ENCODE measurements at regions not wholly inside any gene's neighbourhood (a gene's known extent, or its start where the extent isn't known, plus 50 kb on each side); places are given as distances from the start of the nearest gene placed in this dataset.

- Histone ChIP-seq H3K27me3 (ENCODE audit: control insufficient read depth, insufficient read depth, low read length) (no peaks in the 10 kb centered on the region), H3K27ac (ENCODE audit: low read depth, low read length) (no peak overlapping the region), H3K4me3 (ENCODE audit: low read depth, low read length) (no peak overlapping the region), H3K4me1 (ENCODE audit: control insufficient read depth, insufficient read depth, low read length) (no peaks in the 10 kb centered on the region), H3K36me3 (ENCODE audit: control insufficient read depth, insufficient read depth, low read length) (no peaks in the 10 kb centered on the region), H3K9me3 (ENCODE audit: control insufficient read depth, insufficient read depth, low read length) (peaks cover 6% of the 10 kb centered on the region)
- WGBS (ENCODE audit: insufficient coverage) = 86% methylated on average over 1 of the region's 1 CpG
- no peak for DNase-seq (ENCODE audit: low read depth in 4 of 6, low spot score in 6 of 6)
These were observed 295.3 kb downstream of the MAP2K4 start for GRCh38 chr17:12316021-12316420.

GRCh38 chr17:12318571-12319266, 298.0 kb downstream of the MAP2K4 start:
- DNase-seq (ENCODE audit: low read depth in 4 of 6, low spot score in 6 of 6) = no peak
- Histone ChIP-seq H3K27ac (ENCODE audit: low read depth, low read length) (no peak overlapping the region), H3K36me3 (ENCODE audit: control insufficient read depth, insufficient read depth, low read length) (no peaks in the 10 kb centered on the region), H3K27me3 (ENCODE audit: control insufficient read depth, insufficient read depth, low read length) (no peaks in the 10 kb centered on the region), H3K4me3 (ENCODE audit: low read depth, low read length) (no peak overlapping the region), H3K9me3 (ENCODE audit: control insufficient read depth, insufficient read depth, low read length) (no peaks in the 10 kb centered on the region), H3K4me1 (ENCODE audit: control insufficient read depth, insufficient read depth, low read length) (no peaks in the 10 kb centered on the region)
- WGBS (ENCODE audit: insufficient coverage) = 87% methylated on average over 3 of the region's 9 CpGs

GRCh38 chr17:12320286-12320685, 299.6 kb downstream of the MAP2K4 start:
- Histone ChIP-seq H3K4me3 (ENCODE audit: low read depth, low read length) (no peak overlapping the region), H3K36me3 (ENCODE audit: control insufficient read depth, insufficient read depth, low read length) (no peaks in the 10 kb centered on the region), H3K27me3 (ENCODE audit: control insufficient read depth, insufficient read depth, low read length) (no peaks in the 10 kb centered on the region), H3K4me1 (ENCODE audit: control insufficient read depth, insufficient read depth, low read length) (no peaks in the 10 kb centered on the region), H3K9me3 (ENCODE audit: control insufficient read depth, insufficient read depth, low read length) (no peaks in the 10 kb centered on the region), H3K27ac (ENCODE audit: low read depth, low read length) (no peak overlapping the region)
- no peak for DNase-seq (ENCODE audit: low read depth in 4 of 6, low spot score in 6 of 6)
- WGBS (ENCODE audit: insufficient coverage) = 83% methylated on average over 3 of the region's 4 CpGs

DNA sequence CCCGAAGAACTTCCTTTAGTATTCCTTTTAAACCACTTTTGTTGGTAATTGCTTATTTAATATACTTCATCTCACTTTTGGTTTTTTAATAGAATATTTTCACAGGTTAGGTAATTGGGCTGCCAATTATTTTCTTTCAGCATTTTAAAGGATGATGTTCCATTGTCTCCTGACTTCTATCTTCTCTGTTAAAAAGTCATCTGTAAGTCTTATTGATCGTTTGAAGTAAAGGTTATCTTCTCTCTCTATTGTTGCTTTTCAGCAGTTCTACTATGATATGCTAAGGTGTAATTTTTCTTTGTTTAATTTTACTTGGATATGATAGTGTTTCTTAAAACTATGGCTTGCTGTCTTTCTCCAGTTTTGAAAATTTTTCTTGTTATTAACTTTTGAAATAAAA, 307.5 kb downstream of the MAP2K4 start:
- H3K9me3 ChIP-seq (ENCODE audit: control insufficient read depth, insufficient read depth, low read length) = peaks cover 2% of the 10 kb centered on the region
- WGBS (ENCODE audit: insufficient coverage) = no CpG with 5 or more reads among the region's 2 CpGs

GRCh38 chr17:12330456-12330855, 309.8 kb downstream of the MAP2K4 start:
- no peaks in the 10 kb centered on the region for H3K4me1 ChIP-seq (ENCODE audit: control insufficient read depth, insufficient read depth, low read length)
- no peak overlapping the region for H3K4me3 ChIP-seq (ENCODE audit: low read depth, low read length)
- no peak overlapping the region for H3K27ac ChIP-seq (ENCODE audit: low read depth, low read length)
- no CpG with 5 or more reads among the region's 1 CpG for WGBS (ENCODE audit: insufficient coverage)
- H3K9me3 ChIP-seq (ENCODE audit: control insufficient read depth, insufficient read depth, low read length) = peaks cover 2% of the 10 kb centered on the region
- DNase-seq (ENCODE audit: low read depth in 4 of 6, low spot score in 6 of 6) = no peak
- H3K27me3 ChIP-seq (ENCODE audit: control insufficient read depth, insufficient read depth, low read length) = no peaks in the 10 kb centered on the region
- no peaks in the 10 kb centered on the region for H3K36me3 ChIP-seq (ENCODE audit: control insufficient read depth, insufficient read depth, low read length)

More for the DNA sequence above, 307.5 kb downstream of the MAP2K4 start:
- Histone ChIP-seq H3K27me3 (ENCODE audit: control insufficient read depth, insufficient read depth, low read length) (no peaks in the 10 kb centered on the region), H3K4me3 (ENCODE audit: low read depth, low read length) (no peak overlapping the region), H3K36me3 (ENCODE audit: control insufficient read depth, insufficient read depth, low read length) (no peaks in the 10 kb centered on the region), H3K4me1 (ENCODE audit: control insufficient read depth, insufficient read depth, low read length) (no peaks in the 10 kb centered on the region), H3K27ac (ENCODE audit: low read depth, low read length) (no peak overlapping the region)
- DNase-seq (ENCODE audit: low read depth in 4 of 6, low spot score in 6 of 6) = no peak

DNA sequence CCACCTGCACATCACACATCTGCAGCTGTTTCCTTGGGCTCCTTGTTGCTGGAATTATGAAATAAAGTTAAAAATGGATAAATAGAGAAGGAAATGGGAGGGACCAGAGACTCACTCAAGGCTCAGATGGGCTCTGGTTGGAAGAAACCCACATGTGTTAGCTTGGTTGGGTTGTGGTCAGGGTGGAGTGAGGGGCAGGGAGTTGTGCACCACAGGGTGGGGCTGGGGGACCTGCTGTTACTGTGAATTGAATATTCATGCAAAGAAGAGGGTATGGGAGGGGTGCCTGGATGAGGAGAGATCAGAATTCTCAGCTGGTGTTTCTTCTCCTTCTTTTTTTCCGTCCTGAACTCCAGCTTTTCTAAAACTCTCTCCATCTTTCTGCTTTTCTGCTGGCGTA, 320.7 kb downstream of the MAP2K4 start:
- Histone ChIP-seq H3K27me3 (ENCODE audit: control insufficient read depth, insufficient read depth, low read length) (no peaks in the 10 kb centered on the region), H3K4me3 (ENCODE audit: low read depth, low read length) (no peak overlapping the region), H3K36me3 (ENCODE audit: control insufficient read depth, insufficient read depth, low read length) (no peaks in the 10 kb centered on the region), H3K4me1 (ENCODE audit: control insufficient read depth, insufficient read depth, low read length) (no peaks in the 10 kb centered on the region), H3K9me3 (ENCODE audit: control insufficient read depth, insufficient read depth, low read length) (no peaks in the 10 kb centered on the region), H3K27ac (ENCODE audit: low read depth, low read length) (no peak overlapping the region)
- no peak for DNase-seq (ENCODE audit: low read depth in 4 of 6, low spot score in 6 of 6)
- WGBS (ENCODE audit: insufficient coverage) = no CpG with 5 or more reads among the region's 2 CpGs

- 76% methylated on average over 4 of the region's 6 CpGs for WGBS (ENCODE audit: insufficient coverage)
- H3K36me3 ChIP-seq (ENCODE audit: control insufficient read depth, insufficient read depth, low read length) = no peaks in the 10 kb centered on the region
These were observed 321.5 kb downstream of the MAP2K4 start for GRCh38 chr17:12342161-12342560.

GRCh38 chr17:12342609-12343435, 322.1 kb downstream of the MAP2K4 start:
- H3K27me3 ChIP-seq (ENCODE audit: control insufficient read depth, insufficient read depth, low read length) = no peaks in the 10 kb centered on the region
- no peak for DNase-seq (ENCODE audit: low read depth in 4 of 6, low spot score in 6 of 6)
- 0% methylated on average over 1 of the region's 7 CpGs for WGBS (ENCODE audit: insufficient coverage)
- H3K4me3 ChIP-seq (ENCODE audit: low read depth, low read length) = no peak overlapping the region
- H3K4me1 ChIP-seq (ENCODE audit: control insufficient read depth, insufficient read depth, low read length) = no peaks in the 10 kb centered on the region
- no peaks in the 10 kb centered on the region for H3K9me3 ChIP-seq (ENCODE audit: control insufficient read depth, insufficient read depth, low read length)
- H3K36me3 ChIP-seq (ENCODE audit: control insufficient read depth, insufficient read depth, low read length) = no peaks in the 10 kb centered on the region
- H3K27ac ChIP-seq (ENCODE audit: low read depth, low read length) = no peak overlapping the region

More at GRCh38 chr17:12342161-12342560, 321.5 kb downstream of the MAP2K4 start:
- no peak overlapping the region for H3K4me3 ChIP-seq (ENCODE audit: low read depth, low read length)
- DNase-seq (ENCODE audit: low read depth in 4 of 6, low spot score in 6 of 6) = no peak
- H3K9me3 ChIP-seq (ENCODE audit: control insufficient read depth, insufficient read depth, low read length) = no peaks in the 10 kb centered on the region
- H3K27ac ChIP-seq (ENCODE audit: low read depth, low read length) = no peak overlapping the region
- no peaks in the 10 kb centered on the region for H3K27me3 ChIP-seq (ENCODE audit: control insufficient read depth, insufficient read depth, low read length)
- H3K4me1 ChIP-seq (ENCODE audit: control insufficient read depth, insufficient read depth, low read length) = no peaks in the 10 kb centered on the region

DNA sequence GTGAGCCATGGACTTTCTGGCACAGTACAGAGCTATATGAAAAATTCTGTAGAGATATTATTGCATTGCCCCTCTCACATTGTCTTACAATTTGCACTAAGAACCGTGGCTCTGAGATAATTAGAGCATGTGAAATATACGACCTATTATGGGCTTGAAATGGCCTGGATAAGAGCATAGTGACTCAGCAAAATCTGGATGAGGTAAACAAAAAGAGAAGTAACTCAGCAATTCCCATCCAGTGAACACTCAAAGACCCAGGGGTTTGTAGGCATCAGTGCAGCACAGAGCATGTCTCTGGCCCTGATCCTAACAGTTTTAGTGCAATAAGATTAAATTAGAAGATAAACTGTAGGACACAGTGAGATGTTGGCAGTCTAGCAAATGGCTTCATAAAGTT, 317.2 kb upstream of the MYOCD start:
- no peak overlapping the region for H3K4me3 ChIP-seq (ENCODE audit: low read depth, low read length)
- H3K27me3 ChIP-seq (ENCODE audit: control insufficient read depth, insufficient read depth, low read length) = no peaks in the 10 kb centered on the region
- no peak overlapping the region for H3K27ac ChIP-seq (ENCODE audit: low read depth, low read length)
- WGBS (ENCODE audit: insufficient coverage) = 100% methylated on average over 1 of the region's 2 CpGs
- DNase-seq (ENCODE audit: low read depth in 4 of 6, low spot score in 6 of 6) = no peak
- no peaks in the 10 kb centered on the region for H3K36me3 ChIP-seq (ENCODE audit: control insufficient read depth, insufficient read depth, low read length)
- no peaks in the 10 kb centered on the region for H3K4me1 ChIP-seq (ENCODE audit: control insufficient read depth, insufficient read depth, low read length)
- no peaks in the 10 kb centered on the region for H3K9me3 ChIP-seq (ENCODE audit: control insufficient read depth, insufficient read depth, low read length)

- no peak for DNase-seq (ENCODE audit: low read depth in 4 of 6, low spot score in 6 of 6)
- H3K36me3 ChIP-seq (ENCODE audit: control insufficient read depth, insufficient read depth, low read length) = no peaks in the 10 kb centered on the region
- H3K9me3 ChIP-seq (ENCODE audit: control insufficient read depth, insufficient read depth, low read length) = no peaks in the 10 kb centered on the region
These were observed 316.4 kb upstream of the MYOCD start for GRCh38 chr17:12349297-12349696.

More at GRCh38 chr17:12349297-12349696, 316.4 kb upstream of the MYOCD start:
- WGBS (ENCODE audit: insufficient coverage) = 100% methylated on average over 1 of the region's 1 CpG
- no peaks in the 10 kb centered on the region for H3K27me3 ChIP-seq (ENCODE audit: control insufficient read depth, insufficient read depth, low read length)
- no peak overlapping the region for H3K27ac ChIP-seq (ENCODE audit: low read depth, low read length)
- H3K4me1 ChIP-seq (ENCODE audit: control insufficient read depth, insufficient read depth, low read length) = no peaks in the 10 kb centered on the region
- H3K4me3 ChIP-seq (ENCODE audit: low read depth, low read length) = no peak overlapping the region

Measured in spinal cord (tissue), 9 donors.